NCI-H1436 (cell line): ENCODE measurements at regions not wholly inside any gene's neighbourhood (a gene's known extent, or its start where the extent isn't known, plus 50 kb on each side); places are given as distances from the start of the nearest gene placed in this dataset.
"Not testable (repeated sequence)": the region's sequence is repeated elsewhere in the genome, so short reads cannot be mapped to it uniquely, and the experiment has no call there.

Experiments used
- DNase-seq: peaks from one replicate; lab custom pipeline; 2025; lab: John Stamatoyannopoulos, UW

DNA sequence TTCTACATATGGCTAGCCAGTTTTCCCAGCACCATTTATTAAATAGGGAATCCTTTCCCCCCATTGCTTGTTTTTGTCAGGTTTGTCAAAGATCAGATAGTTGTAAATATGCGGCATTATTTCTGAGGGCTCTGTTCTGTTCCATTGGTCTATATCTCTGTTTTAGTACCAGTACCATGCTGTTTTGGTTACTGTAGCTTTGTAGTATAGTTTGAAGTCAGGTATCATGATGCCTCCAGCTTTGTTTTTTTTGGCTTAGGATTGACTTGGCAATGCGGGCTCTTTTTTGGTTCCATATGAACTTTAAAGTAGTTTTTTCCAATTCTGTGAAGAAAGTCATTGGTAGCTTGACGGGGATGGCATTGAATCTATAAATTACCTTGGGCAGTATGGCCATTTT lies 60.0 kb upstream of the GPC3 start:
- DNase-seq = not testable (repeated sequence)

DNA sequence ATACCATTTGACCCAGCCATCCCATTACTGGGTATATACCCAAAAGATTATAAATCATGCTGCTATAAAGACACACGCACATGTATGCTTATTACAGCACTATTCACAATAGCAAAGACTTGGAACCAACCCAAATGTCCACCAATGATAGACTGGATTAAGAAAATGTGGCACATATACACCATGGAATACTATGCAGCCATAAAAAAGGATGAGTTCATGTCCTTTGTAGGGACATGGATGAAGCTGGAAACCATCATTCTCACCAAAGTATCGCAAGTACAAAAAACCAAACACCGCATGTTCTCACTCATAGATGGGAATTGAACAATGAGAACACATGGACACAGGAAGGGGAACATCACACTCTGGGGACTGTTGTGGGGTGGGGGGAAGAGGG lies 81.7 kb upstream of the GPC3 start:
- not testable (repeated sequence) for DNase-seq

DNA sequence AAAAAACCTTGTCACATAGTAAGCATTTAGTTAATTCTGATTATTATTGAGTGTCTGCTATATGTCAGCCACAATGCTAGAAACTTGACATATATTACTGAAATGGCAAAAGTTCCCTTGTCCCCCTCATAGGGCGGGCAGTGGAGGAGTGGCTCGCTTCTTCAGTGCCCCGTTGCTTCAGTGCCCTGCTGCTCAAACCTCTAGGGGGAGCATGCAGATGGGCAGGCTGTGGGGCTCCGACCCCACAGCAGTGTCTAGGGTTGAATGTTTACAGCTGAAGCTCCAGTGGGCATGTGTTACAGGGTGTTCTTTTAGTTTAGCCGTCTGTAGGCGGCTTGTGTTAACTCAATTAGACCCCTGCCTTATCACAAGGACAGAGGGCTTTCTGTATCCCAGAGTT lies 86.5 kb upstream of the GPC3 start:
- not testable (repeated sequence) for DNase-seq

DNA sequence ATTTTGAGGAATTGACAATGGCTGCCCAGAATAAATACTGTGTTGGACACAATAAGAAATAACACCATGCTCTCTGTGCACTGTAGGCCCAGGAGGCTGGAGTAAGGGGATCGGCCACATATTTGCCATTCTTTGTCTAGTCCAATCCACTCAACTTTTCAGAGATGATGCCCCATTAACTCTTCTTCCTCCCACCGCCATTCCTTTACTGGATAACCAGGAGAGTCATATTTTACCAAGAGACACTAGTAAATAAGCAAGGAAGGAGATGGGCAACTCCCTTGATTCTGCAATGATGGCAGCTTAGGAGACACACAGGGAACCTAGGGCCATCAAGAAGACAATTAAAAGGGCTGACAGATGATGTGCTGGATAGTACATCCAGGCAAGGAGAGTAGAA lies 87.9 kb upstream of the GPC3 start:
- no peak for DNase-seq

DNA sequence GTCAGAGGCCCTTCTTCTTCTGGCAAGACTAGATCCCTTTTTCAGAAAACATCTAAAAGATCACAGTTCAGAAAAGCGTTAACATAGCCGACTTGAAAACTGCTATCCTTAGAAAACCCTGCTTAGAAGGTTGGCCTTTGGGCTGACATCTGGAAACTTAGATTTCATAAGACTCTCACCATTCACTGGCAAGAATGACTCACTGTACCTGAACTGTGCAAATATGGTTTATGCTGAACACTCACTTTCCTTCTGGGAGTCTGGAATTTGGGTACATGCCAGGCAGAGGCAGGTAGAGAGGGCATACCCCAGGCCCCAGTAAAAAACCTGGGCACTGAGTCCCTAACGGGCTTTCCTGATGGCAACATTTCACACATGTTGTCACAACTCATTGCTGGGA lies 88.8 kb upstream of the GPC3 start:
- DNase-seq = no peak

DNA sequence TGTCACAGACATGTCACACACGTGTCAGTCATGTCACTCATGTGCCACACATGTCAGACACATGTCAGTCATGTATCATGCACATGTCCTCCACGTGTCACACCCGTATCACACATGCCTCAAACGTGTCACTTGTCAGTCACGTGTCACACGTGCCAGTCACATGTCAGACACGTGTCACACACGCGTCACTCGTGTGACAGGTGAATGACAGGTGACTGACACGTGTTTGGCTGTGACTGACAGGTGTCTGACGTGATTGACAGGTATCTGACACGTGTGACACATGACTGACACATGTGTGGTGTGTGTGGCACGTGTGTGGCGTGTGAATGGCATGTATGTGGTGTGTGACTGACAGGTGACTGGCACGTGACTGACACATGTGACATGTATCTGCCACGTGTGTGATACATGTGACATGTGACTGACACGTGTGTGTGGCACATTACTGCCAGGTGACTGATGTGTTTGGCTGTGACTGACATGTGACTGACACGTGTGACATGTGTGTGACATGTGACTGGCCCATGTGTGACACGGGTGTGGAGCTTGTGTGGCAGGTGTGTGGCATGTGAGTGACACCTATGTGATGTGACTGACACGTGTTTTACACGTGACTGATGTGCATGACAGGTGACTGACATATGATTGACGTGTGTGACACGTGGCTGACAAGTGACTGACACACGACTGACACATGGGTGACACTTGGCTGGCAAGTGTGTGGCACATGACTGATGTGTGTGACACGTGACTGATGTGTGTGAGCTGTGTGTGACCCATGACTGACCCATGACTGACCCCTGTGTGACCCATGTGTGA lies 90.7 kb upstream of the GPC3 start:
- no peak for DNase-seq

DNA sequence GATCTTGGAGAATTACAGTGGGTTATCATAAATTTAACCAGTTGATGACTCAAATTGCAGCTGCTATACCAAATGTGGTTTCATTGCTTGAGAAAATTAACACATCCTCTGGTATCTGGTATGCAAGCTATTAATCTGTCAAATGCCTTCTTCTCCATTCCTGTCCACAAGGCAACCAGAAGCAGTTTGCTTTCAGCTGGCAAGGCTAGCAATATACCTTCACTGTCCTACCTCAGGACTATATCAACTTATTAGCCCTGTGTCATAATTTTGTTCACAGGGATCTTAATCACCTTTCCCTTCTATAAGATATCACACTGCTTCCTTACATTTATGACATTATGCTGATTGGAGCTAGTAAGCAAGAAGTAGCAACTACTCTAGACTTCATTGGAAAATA lies 110.0 kb upstream of the GPC3 start:
- no peak for DNase-seq

DNA sequence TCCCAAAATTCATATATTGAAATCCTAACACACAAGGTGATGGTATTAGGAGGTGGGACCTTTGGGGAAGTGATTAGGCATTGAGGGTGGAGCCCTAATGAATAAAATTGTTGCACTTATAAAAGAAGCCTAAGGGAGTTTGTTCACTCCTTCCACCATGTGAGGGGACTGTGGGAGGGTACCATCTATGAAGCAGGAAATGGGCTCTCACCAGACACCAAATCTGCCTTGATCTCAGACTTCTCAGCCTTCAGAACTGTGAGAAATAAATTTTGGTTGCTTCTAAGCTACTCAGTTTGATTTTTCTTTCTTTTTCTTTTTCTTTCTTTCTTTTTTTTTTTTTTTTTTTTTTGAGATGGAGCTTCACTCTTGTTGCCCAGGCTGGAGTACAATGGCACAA lies 116.2 kb upstream of the GPC3 start:
- no peak for DNase-seq

DNA sequence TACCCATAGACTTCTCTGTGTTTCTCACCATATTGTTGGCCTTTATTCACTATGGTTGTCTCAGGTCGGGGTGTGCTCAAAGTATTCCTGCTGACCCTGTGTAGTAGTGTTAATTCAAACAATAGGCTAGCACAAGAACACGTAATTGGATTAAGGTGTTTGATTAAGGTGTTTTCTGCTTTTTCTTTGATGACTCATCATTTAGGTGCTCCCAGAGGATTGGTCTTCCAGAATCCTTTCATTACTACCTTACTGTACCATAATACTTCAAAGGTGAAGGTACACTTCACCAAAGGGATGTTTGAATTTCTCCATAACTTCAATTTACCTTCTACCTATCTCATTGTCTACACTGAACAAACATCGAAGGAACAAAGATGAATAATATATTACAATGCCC lies 121.7 kb upstream of the CCDC160 start:
- no peak for DNase-seq

DNA sequence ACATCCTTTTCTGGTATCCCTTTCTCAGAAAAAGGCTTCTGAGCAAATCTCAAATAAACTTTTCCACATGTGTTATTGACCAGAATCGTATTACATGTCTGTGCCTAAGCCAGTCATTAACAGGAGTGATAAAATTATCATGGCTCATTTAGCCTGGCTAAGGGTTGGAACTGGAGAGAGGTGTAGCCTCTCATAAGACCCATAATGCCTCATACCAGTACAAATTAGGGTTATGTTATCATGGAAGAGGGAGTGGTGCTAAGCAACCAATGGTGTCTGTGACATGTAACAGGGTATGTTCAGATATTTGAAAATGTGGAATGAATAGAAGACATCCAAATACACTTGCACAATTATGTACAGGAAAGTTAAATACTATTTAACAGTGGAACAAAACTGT lies 99.6 kb upstream of the CCDC160 start:
- DNase-seq = no peak

DNA sequence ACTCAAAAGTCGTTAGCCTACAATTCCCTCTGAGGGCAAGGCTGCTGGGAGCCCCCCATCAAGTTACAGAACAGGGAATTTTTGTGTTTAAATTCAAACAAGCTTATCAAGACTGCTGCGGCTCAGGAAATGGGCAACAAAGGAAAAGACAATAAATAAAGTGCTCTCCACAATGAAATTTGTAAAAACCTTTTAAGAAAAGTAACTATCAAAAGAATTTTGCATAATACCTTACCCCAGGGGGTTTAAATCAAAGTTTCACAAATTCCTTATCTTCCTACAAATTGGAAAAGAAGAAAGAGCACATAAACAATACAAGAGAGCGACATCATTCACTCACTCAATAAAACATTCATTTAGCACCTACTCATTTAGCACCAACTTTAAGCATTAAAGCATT lies 97.9 kb upstream of the CCDC160 start:
- DNase-seq = no peak

DNA sequence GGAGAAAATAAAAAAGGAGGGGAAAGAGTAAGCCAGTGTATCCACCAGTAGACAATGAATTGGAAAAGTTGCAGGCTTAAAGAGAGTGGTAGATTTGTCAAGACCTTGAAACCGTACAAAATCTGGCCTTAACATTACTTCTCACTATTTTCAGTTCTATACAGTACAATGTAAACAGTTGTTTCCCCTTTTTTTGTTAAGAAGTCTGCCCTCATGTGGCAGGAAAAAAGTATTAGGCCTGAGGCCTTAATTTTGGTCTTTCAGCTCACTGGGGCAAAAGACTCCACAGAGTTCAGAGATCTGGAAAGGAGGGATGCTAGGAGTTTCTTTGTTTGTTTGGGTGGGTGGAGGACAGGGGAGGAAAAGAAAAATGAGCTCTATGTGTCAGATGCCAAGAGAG lies 92.8 kb upstream of the CCDC160 start:
- peak; percentile 0 for DNase-seq

DNA sequence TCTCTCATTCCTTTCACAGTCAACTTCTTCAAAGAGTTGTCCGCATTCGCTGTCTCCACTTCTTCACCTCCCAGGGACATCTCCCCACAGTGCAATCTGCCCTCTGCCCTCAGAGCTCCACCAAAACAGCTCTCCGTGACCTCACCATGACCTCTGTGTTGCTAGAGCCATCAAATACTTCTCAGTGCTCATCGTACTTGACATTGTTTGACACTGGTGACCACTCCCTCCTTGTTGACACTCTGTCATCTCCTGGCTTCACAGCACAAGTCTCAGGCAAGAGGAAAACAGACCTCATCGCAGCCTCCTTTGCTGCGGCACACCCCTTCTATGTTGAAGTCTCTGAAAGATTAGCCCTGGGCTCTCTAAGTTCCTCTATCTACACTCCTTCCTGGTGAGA lies 90.5 kb upstream of the CCDC160 start:
- no peak for DNase-seq

DNA sequence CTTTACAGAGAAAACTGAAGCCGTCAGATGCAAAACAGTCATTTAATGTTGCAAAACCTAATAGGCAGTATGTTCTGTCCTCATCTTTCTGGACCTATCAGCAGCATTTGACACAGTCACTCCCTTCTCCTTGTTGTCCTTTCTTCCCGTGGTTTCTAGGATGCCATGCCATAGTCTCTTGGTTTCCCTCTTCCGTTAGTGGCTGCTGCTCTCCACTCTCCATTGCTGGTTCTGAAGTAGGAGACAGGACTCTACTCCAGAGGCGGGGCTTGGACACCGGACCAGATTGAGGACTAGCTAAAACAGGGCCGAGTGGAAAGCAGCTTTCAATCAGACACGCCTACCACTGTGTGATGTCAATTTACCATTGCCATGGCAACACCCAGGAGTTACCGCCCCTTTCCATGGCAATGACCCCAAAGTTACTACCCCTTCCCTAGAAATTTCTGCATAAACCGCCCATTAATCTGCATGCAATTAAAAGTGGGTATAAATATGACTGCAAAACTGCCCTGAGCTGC lies 88.8 kb upstream of the CCDC160 start:
- no peak for DNase-seq

DNA sequence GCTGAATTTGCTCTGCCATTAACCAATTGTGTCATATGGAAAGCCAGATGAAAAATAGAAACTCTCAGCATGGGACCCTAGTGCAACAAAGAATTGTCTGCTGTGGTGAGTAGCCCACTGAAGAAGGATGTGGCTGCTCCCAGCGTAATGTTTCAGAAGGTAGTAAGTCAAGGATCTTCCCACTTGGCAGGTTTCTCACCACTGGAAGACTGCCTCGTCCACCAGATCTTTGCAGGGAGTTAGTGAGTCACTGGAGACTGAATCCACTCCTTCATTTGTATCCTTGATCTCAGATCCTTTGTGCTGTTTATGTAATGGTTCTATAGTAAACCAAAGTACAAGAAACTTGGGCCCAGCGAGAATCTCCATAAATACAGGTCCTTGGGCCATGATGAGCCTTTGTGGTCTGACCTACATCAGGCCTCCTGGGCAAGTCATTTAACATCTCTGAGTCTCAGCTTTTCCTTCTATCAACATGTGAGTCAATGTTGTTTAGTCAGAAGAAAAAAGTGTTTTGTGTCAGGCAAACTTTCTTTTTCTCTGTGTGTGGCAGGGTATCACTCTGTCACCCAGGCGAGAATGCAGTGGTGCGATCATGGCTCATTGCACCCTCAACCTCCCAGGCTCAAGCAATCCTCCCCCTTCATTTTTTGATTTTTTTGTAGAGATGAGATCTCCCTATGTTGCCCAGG lies 78.0 kb upstream of the CCDC160 start:
- no peak for DNase-seq

DNA sequence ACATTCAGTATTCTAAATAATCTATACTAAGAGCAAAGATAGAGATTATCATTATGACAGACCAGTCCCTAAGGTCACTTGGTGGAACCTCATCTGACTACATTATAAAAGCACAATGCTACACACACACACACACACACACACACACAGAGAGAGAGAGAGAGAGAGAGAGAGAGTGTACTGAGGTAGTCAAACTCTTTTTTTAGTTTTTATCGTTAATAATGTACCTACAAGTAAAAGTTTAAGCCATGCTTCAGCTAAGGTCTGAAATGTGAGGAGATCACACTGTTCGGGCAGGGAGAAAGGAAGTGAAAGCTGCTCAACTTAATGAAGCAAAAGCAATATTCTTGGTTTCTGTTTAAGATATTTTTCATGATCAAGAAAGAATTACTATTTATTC lies 75.8 kb upstream of the CCDC160 start:
- DNase-seq = no peak

DNA sequence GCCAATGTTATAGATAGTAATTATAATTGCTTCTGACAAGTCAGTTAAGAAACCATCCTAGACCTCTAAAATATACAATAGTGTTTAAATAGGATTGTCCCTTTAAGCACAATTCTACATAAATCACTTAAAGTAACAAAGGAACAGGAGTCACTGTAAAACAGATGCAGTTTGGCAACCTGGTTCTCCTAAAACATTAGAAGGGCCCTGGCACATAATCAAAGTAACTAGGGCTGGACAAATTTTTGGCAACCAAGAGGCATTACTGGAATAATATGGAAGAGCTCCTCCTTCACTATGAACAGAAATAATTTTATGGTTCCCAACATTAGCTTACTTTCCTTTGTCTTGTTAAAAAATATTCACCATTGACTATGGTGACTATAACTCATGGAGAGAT lies 75.0 kb upstream of the CCDC160 start:
- no peak for DNase-seq

DNA sequence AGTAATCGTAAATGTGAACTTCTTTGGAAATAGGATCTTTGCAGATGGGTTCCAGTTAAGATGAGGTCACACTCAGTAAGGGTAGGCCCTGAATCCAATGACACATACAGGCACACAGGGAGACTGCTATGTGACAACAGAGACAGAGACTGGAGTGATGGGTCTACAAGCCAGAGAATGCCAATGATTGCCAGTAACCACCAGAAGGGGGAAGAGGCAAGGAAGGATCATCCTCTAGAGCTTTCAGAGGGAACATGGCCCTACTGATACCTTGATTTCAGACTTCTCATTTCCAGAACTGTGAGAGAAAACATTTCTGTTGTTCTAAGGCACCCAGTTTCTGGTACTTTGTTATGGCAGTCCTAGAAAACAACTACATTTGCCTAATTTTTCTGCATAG lies 73.1 kb upstream of the CCDC160 start:
- DNase-seq = no peak

DNA sequence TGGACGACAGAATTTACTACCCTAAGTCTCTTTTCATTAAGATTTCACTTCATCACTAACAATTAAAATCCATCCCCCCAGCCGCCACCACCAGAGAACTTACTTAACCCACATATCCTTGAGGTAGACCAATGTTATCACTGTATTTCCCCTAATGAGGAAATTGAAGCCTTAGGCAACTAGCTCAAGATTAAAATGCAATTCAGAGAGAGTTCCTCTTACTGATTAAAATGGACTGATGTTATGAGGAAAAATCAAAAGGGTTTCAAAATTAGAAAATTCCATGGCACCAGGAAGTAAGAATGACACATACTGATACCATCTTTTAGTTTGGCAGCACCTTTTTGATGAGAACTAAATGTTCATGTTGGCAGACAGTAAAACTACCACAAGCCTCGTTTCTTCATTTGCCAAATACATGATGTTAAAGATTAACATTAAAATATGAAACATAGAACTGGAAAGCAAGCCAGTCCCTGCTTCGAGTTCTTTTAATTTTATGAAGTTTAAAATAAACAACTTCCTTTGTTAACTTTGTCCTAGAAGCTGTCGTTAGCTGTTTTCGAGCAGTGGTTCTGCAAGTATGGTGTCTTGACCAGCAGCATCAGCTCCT lies 69.3 kb upstream of the CCDC160 start:
- DNase-seq = no peak

DNA sequence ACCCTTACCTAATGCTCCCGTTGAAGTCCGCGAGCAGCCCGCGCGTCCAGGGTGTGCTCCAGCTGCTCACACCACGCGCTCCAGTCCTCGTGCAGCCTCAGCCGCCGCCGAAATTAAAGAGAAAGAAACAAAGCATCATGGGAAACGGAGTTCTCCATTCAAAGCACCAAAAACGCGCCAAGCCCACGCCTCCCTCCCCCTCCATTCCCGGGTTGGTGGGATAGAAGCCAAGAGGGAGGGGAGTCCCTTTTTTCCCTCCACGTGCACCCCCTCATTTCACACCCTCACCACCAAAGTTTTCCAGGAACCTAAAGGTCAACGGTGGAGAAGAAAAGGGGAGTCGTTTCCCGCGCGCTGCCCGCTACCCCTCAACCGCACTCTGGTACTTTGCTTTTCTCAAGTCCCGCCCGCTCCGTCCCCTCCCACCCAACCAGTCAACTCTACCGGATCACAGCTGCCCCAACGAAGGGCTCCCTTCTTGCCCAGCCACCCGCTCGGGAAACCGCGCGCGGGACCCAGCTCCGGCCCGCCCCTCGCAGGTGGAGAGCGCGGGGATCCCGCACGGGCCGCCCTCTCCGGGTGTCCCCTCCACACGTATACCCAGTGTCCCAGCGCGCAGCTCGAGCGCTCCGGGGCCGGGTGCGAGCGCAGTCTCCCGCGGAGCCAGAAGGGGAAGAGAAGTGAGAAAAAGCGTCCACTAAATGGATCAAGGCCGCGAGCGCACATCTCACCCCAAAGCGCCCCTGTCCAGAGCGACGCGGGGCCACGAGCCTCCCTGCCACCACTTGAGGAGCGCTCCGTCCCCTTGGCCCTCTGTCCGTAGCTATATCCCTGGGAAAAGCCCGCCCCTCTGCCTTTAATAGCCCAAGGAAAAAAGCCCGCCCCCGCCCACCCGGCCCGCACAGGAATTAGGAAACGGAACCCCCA lies 65.1 kb upstream of the CCDC160 start:
- no peak for DNase-seq

DNA sequence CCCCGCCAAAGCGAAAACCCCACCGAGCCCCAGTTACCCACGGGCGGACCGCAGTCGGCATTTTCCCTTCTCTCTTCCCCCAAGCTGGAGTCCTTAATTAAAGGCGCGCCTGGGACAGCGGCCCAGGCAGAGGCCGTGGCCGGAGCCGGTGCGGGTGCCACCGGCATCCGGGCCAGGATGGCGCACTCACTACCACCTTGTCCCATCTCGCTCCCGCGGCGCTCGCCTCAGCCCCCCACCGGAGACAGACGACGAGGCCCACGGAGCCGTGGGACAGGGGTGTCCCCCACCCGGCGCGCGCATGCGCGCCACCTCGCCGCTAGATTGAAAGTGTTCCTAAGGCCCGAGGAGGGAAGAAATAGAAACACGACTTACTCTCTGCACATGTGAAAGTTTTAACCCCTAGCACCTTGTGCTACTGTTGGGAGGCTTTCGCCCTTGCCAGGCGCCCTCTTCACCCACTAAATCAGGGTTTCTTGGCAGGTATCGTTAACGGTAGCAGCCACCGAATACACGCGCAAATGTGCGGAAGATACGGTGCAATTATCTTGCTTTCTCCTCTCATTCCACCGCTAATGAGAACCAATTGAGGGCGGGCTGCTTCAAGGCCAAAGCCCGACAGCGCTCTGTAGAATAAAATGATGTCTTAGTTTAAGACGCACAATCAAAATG lies 64.3 kb upstream of the CCDC160 start:
- no peak for DNase-seq
